ENCODE measurements at regions not wholly inside any gene's neighbourhood (a gene's known extent, or its start where the extent isn't known, plus 50 kb on each side); places are given as distances from the start of the nearest gene placed in this dataset.

GRCh38 chrX:781224-782204 is 150.9 kb downstream of the SHOX start:
- no peak for ATAC-seq (ENCODE audit: low read depth)
- no peak for TF ChIP-seq FOS (IDR thresholded peaks at IDR 0.05; ENCODE audit: low read depth, low read length)
- TF ChIP-seq CHD1 (IDR thresholded peaks at IDR 0.05; ENCODE audit: low read depth, low read length): no peak
- no peak for TF ChIP-seq MXI1 (IDR thresholded peaks at IDR 0.05; ENCODE audit: borderline replicate concordance, low read depth, low read length)
- TF ChIP-seq SMC3 (IDR thresholded peaks at IDR 0.05; ENCODE audit: low read depth, low read length): no peak
- TF ChIP-seq USF2 (IDR thresholded peaks at IDR 0.05; ENCODE audit: low read depth, low read length): no peak
- TF ChIP-seq MAZ (IDR thresholded peaks at IDR 0.05; ENCODE audit: borderline replicate concordance, low read depth, low read length): no peak
- TF ChIP-seq RAD21 (IDR thresholded peaks at IDR 0.05; ENCODE audit: low read length): no peak
- TF ChIP-seq ELK1 (IDR thresholded peaks at IDR 0.05; ENCODE audit: borderline replicate concordance, low read depth, low read length): no peak
- TF ChIP-seq CEBPB (IDR thresholded peaks at IDR 0.05; ENCODE audit: low read depth, low read length): no peak
- no peak for TF ChIP-seq CTCF (conservative IDR thresholded peaks at IDR 0.05; ENCODE audit: low read depth, low read length)
- TF ChIP-seq RFX5 (IDR thresholded peaks at IDR 0.05; ENCODE audit: low read depth, low read length): no peak
- no peak for TF ChIP-seq NFE2L2 (IDR thresholded peaks at IDR 0.05; ENCODE audit: low read depth, low read length)
- no peak for TF ChIP-seq MAFK (IDR thresholded peaks at IDR 0.05; ENCODE audit: low read depth, low read length)
- no peak for TF ChIP-seq POLR2A (IDR thresholded peaks at IDR 0.05; ENCODE audit: low read depth, low read length)
- no peak for TF ChIP-seq RCOR1 (IDR thresholded peaks at IDR 0.05; ENCODE audit: insufficient replicate concordance, low read length)

More at GRCh38 chrX:781224-782204, 150.9 kb downstream of the SHOX start:
- H3K4me2 ChIP-seq (ENCODE audit: low read depth, low read length): no peak overlapping the region
- in situ Hi-C loops (cut with MboI; ENCODE audit: low sequenced_read_pairs): no loop called here
- H4K8ac ChIP-seq (ENCODE audit: low read depth in 2 of 2, low read length in 2 of 2): no peak overlapping the region
- no peak overlapping the region for H2BK5ac ChIP-seq (ENCODE audit: low read depth, low read length, poor library complexity, severe bottlenecking)
- H2AK9ac ChIP-seq (replicated peaks; ENCODE audit: low read depth, low read length, poor library complexity): peak overlapping the region; percentile 42
- no peak overlapping the region for H2BK15ac ChIP-seq (ENCODE audit: low read depth, low read length)
- no peak overlapping the region for H2AK5ac ChIP-seq (ENCODE audit: low read depth, low read length)
- no peaks in the 10 kb centered on the region for H3K79me1 ChIP-seq (ENCODE audit: low read depth in 1 of 2, low read length in 2 of 2)
- no peak overlapping the region for H3K4me3 ChIP-seq (ENCODE audit: insufficient read depth, low read depth, low read length)
- H4K5ac ChIP-seq (ENCODE audit: low read depth, low read length): no peak overlapping the region
- H3K27me3 ChIP-seq (ENCODE audit: control insufficient read depth, insufficient read depth, low read length): no peaks in the 10 kb centered on the region
- no peak overlapping the region for H3K27ac ChIP-seq (ENCODE audit: insufficient read depth, low read length)
- WGBS, 2 experiments (ENCODE audit: extremely low coverage in 2 of 2, insufficient read length in 1 of 2): no CpG with 5 or more reads among the region's 28 CpGs
- intact Hi-C loops (cut with micrococcal nuclease): no loop called here
- dilution Hi-C loops (cut with HindIII; ENCODE audit: low sequenced_read_pairs, unreplicated experiment): no loop called here
- H4K91ac ChIP-seq (ENCODE audit: insufficient read depth, low read depth, low read length): no peak overlapping the region
- no peaks in the 10 kb centered on the region for H4K20me1 ChIP-seq (ENCODE audit: insufficient read depth, low read length)
- DNase-seq: no peak
- H3K9me1 ChIP-seq (ENCODE audit: insufficient read depth, low read length): no peaks in the 10 kb centered on the region
- H3K18ac ChIP-seq (ENCODE audit: low read depth, low read length): no peak overlapping the region
- H3K56ac ChIP-seq (ENCODE audit: extremely low read depth, insufficient read depth, low read length): no peak overlapping the region
- BruUV-seq (replicated peaks): no TSS peak
- peaks cover 24% of the 10 kb centered on the region for H3K9me3 ChIP-seq (ENCODE audit: control insufficient read depth, insufficient read depth, low read length)
- H3K36me3 ChIP-seq (ENCODE audit: control insufficient read depth, insufficient read depth, low read length): no peaks in the 10 kb centered on the region
- no peak overlapping the region for H2BK20ac ChIP-seq (ENCODE audit: low read depth, low read length)
- no peak overlapping the region for H2BK120ac ChIP-seq (ENCODE audit: low read depth, low read length)
- no peak overlapping the region for H2AFZ ChIP-seq (replicated peaks; ENCODE audit: low read length, poor library complexity)
- H3K4ac ChIP-seq (ENCODE audit: low read depth, low read length): no peak overlapping the region
- no peak overlapping the region for H3K9ac ChIP-seq (ENCODE audit: low read depth, low read length)
- ChIA-PET CTCF (no interaction called here), POLR2A (ENCODE audit: unreplicated experiment) (no interaction called here)
- no peak overlapping the region for H3K14ac ChIP-seq (replicated peaks; ENCODE audit: low read depth, low read length)
- H3K4me1 ChIP-seq (ENCODE audit: control insufficient read depth, insufficient read depth, low read length): no peaks in the 10 kb centered on the region
- no peak overlapping the region for H3K23ac ChIP-seq (ENCODE audit: low read depth, low read length)
